GM06990 (cell line): ENCODE measurements at regions not wholly inside any gene's neighbourhood (a gene's known extent, or its start where the extent isn't known, plus 50 kb on each side); places are given as distances from the start of the nearest gene placed in this dataset.

ENCODE experiments used
- DNase-seq: peaks from one replicate; pipeline ENCODE4 v3.0.0-alpha.2; 2011; ENCODE audit not compliant: insufficient read length; ENCODE audit errors: extremely low read depth
- H3K27me3 ChIP-seq: replicated peaks from 2 replicates; pipeline ENCODE4 v1.6.0; 2011; ENCODE audit warnings: low read length; ENCODE audit not compliant: control insufficient read depth, insufficient read depth
- H3K36me3 ChIP-seq: 2 replicates; pipeline ENCODE4 v1.5.1; 2011; ENCODE audit warnings: low read length; ENCODE audit not compliant: control insufficient read depth, insufficient read depth
- H3K4me3 ChIP-seq: replicated peaks from 2 replicates; pipeline ENCODE4 v1.5.1; 2011; ENCODE audit warnings: low read depth, mild to moderate bottlenecking, control low read depth, low read length
- CTCF ChIP-seq: IDR thresholded peaks from 2 replicates; pipeline ENCODE4 v1.5.1; 2011; ENCODE audit warnings: low read length, control low read depth, mild to moderate bottlenecking, inconsistent platforms; ENCODE audit not compliant: insufficient read depth, poor library complexity, severe bottlenecking

GRCh38 chr4:14449308-14449707 lies 553.0 kb upstream of the CPEB2 start:
- H3K27me3 ChIP-seq: no peaks in the 10 kb centered on the region
- H3K36me3 ChIP-seq: no peaks in the 10 kb centered on the region
- no peak for DNase-seq
- no peak for TF ChIP-seq CTCF
- H3K4me3 ChIP-seq: no peak overlapping the region

GRCh38 chr4:14452001-14452400 lies 550.3 kb upstream of the CPEB2 start:
- DNase-seq: no peak
- no peak overlapping the region for H3K4me3 ChIP-seq
- no peak for TF ChIP-seq CTCF
- no peaks in the 10 kb centered on the region for H3K27me3 ChIP-seq
- no peaks in the 10 kb centered on the region for H3K36me3 ChIP-seq

- Histone ChIP-seq H3K27me3 (no peaks in the 10 kb centered on the region), H3K36me3 (no peaks in the 10 kb centered on the region), H3K4me3 (no peak overlapping the region)
- TF ChIP-seq CTCF: no peak
- DNase-seq: no peak
Measured at GRCh38 chr4:14452764-14453163, 549.5 kb upstream of the CPEB2 start.

- Histone ChIP-seq H3K36me3 (no peaks in the 10 kb centered on the region), H3K4me3 (no peak overlapping the region), H3K27me3 (no peaks in the 10 kb centered on the region)
- DNase-seq: no peak
- no peak for TF ChIP-seq CTCF
Measured at GRCh38 chr4:14458463-14458862, 543.8 kb upstream of the CPEB2 start.

- H3K4me3 ChIP-seq: no peak overlapping the region
- no peaks in the 10 kb centered on the region for H3K36me3 ChIP-seq
- no peaks in the 10 kb centered on the region for H3K27me3 ChIP-seq
- DNase-seq: no peak
- TF ChIP-seq CTCF: no peak
Measured at GRCh38 chr4:14465057-14465456, 537.2 kb upstream of the CPEB2 start.

GRCh38 chr4:14465507-14465906 lies 536.8 kb upstream of the CPEB2 start:
- H3K36me3 ChIP-seq: no peaks in the 10 kb centered on the region
- no peak overlapping the region for H3K4me3 ChIP-seq
- no peak for DNase-seq
- no peak for TF ChIP-seq CTCF
- no peaks in the 10 kb centered on the region for H3K27me3 ChIP-seq
